Type B pancreatic cell (in vitro differentiated cells): ENCODE measurements at regions not wholly inside any gene's neighbourhood (a gene's known extent, or its start where the extent isn't known, plus 50 kb on each side); places are given as distances from the start of the nearest gene placed in this dataset.
A peak's percentile ranks its signal among the peaks of the same experiment; 100 is the strongest.

Experiments
- DNase-seq: peaks from one replicate; pipeline ENCODE4 v3.0.0; 2021; ENCODE audit warnings: mixed read lengths; ENCODE audit not compliant: unreplicated experiment; ENCODE audit errors: extremely low spot score
- H3K27ac Mint-ChIP-seq: 2 replicates; pipeline ENCODE4 v1.8.0; 2021; ENCODE audit warnings: mild to moderate bottlenecking, mixed read lengths
- H3K27me3 Mint-ChIP-seq: 2 replicates; pipeline ENCODE4 v1.8.0; 2021; ENCODE audit warnings: mixed read lengths
- H3K36me3 Mint-ChIP-seq: 2 replicates; pipeline ENCODE4 v1.8.0; 2021; ENCODE audit warnings: mixed read lengths
- H3K4me1 Mint-ChIP-seq: one replicate; pipeline ENCODE4 v1.8.0; 2021; ENCODE audit warnings: mixed read lengths; ENCODE audit not compliant: unreplicated experiment
- H3K4me3 Mint-ChIP-seq: 2 replicates; pipeline ENCODE4 v1.8.0; 2021; ENCODE audit warnings: mild to moderate bottlenecking, mixed read lengths
- H3K9me3 Mint-ChIP-seq: 2 replicates; pipeline ENCODE4 v1.8.0; 2021; ENCODE audit warnings: mixed read lengths
- TF ChIP-seq, protein P1 (sequence below): fragments of 200-600 bp; sonication (generic); conservative IDR thresholded peaks from 2 replicates; pipeline ENCODE4 v1.5.0; 2021; ENCODE audit warnings: antibody characterized with exemption, mild to moderate bottlenecking

DNA sequence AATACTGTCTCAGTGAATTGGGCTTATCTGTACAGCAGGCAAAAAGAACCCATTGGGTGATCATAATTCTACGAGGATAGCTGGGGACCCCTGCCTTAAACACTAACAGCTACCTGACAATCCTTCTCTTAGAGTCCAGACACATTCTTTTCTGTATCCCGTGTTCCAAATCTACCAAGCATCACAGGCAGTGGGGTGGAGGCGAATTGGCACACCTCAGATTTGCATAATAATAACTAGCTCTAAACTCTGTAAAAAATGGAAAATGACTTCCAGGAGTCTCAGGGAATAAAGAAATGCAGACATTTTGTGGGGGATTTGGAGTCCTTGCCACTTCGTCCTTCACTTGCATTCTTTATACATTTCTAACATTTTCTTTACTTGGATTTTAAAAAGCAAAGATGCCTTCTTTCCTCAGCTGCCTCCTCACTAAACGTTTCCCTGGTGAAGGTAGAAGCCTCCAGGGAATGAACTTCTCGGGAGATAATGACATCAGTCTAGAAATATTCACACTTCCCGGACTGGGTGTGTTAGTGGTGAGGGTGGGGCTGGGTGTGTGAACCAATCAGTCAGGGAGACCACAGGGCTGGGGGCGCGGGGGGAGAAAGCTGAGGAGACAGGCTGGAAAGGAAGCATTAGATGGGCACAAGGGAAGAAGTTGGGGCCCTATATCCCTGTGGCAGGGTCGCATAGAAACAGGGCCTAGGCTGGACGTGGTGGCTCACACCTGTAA, 59.1 kb upstream of the BOD1L2 start:
- Mint-ChIP-seq H3K9me3 (peaks cover 3% of the 10 kb centered on the region), H3K4me3 (no peak overlapping the region), H3K27ac (peak overlapping the region; percentile 34), H3K27me3 (peaks cover 34% of the 10 kb centered on the region), H3K36me3 (no peaks in the 10 kb centered on the region), H3K4me1 (peaks cover 4% of the 10 kb centered on the region)
- TF ChIP-seq, protein P1, sequence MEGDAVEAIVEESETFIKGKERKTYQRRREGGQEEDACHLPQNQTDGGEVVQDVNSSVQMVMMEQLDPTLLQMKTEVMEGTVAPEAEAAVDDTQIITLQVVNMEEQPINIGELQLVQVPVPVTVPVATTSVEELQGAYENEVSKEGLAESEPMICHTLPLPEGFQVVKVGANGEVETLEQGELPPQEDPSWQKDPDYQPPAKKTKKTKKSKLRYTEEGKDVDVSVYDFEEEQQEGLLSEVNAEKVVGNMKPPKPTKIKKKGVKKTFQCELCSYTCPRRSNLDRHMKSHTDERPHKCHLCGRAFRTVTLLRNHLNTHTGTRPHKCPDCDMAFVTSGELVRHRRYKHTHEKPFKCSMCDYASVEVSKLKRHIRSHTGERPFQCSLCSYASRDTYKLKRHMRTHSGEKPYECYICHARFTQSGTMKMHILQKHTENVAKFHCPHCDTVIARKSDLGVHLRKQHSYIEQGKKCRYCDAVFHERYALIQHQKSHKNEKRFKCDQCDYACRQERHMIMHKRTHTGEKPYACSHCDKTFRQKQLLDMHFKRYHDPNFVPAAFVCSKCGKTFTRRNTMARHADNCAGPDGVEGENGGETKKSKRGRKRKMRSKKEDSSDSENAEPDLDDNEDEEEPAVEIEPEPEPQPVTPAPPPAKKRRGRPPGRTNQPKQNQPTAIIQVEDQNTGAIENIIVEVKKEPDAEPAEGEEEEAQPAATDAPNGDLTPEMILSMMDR: no peak
- no peak for DNase-seq

DNA sequence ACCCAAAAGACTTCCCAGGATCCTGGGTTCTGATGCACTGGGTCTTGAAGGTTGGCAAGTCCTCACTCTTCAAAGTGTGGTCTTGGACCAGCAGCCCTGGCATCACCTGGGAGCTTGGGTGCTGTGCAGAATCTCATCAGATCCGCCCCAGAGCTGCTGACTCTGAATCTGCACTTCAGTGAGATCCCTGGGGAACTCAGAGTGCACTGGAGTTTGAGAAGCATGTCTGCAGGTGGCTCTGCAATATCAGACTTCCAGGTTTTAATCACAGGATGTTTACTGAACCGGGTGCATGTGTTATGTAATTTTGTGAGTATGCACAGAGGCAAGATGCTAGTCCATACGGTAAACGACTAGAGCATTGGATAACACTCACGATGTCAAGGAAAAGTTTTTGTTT, 58.0 kb upstream of the BOD1L2 start:
- TF ChIP-seq, protein P1: no peak
- Mint-ChIP-seq H3K27me3 (peaks cover 35% of the 10 kb centered on the region), H3K27ac (no peak overlapping the region), H3K4me3 (no peak overlapping the region), H3K9me3 (no peaks in the 10 kb centered on the region), H3K36me3 (no peaks in the 10 kb centered on the region), H3K4me1 (peaks cover 4% of the 10 kb centered on the region)
- DNase-seq: no peak

DNA sequence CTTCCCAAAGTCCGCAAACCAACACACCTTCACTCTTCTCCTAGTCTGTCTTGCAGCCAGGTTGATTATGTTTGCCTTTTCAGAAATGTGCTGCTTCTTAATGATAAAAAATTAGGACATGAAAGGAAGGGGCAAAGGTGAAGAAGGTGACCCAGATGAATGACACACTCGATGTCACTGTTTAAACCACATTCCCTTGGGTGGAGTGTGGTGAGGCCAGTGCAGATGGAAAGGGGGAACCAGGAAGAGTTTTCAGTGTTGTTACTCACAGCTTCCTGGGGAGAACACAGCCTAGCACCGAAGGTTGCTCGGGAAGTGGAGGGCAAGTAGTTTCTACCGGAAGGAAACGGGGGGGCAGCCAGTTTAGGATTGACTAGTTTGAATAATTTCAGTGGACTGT, 57.2 kb upstream of the BOD1L2 start:
- Mint-ChIP-seq H3K4me1 (peaks cover 4% of the 10 kb centered on the region), H3K4me3 (no peak overlapping the region), H3K9me3 (no peaks in the 10 kb centered on the region), H3K27me3 (peaks cover 32% of the 10 kb centered on the region), H3K27ac (no peak overlapping the region), H3K36me3 (no peaks in the 10 kb centered on the region)
- TF ChIP-seq, protein P1: no peak
- no peak for DNase-seq

DNA sequence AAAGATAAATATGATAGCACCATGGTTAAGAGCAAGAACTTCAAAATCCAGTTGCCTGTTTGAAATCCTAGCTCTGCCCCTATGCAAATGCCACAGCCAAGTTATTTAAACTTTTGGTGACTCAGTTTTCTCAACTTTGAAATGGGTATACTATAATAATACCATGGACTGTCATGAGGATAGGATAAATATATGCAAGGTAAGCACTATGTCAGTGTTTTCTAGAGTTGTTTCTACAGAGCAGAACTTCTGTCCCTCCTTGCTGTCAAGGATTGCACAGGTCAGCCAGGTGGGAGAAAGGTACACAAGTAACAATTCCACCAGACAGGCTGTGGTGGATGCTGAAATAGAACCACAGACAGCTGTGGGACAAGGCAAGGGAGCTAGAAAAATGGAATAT, 55.7 kb upstream of the BOD1L2 start:
- Mint-ChIP-seq H3K27ac (no peak overlapping the region), H3K9me3 (no peaks in the 10 kb centered on the region), H3K4me1 (peaks cover 9% of the 10 kb centered on the region), H3K27me3 (peaks cover 27% of the 10 kb centered on the region), H3K36me3 (no peaks in the 10 kb centered on the region), H3K4me3 (no peak overlapping the region)
- TF ChIP-seq, protein P1: no peak
- no peak for DNase-seq

DNA sequence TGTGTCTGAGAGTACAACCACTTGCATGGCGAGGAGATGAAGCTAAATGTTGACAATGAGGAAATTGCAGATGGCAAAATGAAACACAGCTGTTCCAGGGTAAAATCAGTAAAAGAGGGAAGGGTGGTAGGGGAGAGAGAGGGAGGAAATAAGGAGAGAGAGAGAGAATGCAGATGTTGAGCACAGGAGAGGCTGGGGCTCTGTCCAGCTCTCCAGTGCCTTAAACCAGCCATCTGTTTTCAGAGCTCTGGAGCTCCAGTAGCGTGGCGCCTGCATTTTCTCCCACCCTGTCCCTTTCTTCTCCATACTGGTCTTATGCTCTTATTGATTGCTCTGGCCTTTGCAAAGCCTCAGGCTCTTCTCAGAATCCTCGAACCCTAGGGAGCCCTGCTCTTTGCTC, 52.7 kb upstream of the BOD1L2 start:
- Mint-ChIP-seq H3K36me3 (no peaks in the 10 kb centered on the region), H3K4me1 (peaks cover 5% of the 10 kb centered on the region), H3K27me3 (peaks cover 24% of the 10 kb centered on the region), H3K9me3 (no peaks in the 10 kb centered on the region), H3K4me3 (no peak overlapping the region), H3K27ac (no peak overlapping the region)
- no peak for DNase-seq
- TF ChIP-seq, protein P1: no peak
